KOPT-K1 (cell line): ENCODE measurements at regions not wholly inside any gene's neighbourhood (a gene's known extent, or its start where the extent isn't known, plus 50 kb on each side); places are given as distances from the start of the nearest gene placed in this dataset.

Experiments
- H3K27ac ChIP-seq: fragments of 200-600 bp; sonication (generic); 2 replicates; pipeline ENCODE4 v1.5.1; 2016; ENCODE audit warnings: antibody characterized with exemption, mild to moderate bottlenecking, low read depth, low read length; ENCODE audit not compliant: poor library complexity, severe bottlenecking
- H3K36me3 ChIP-seq: fragments of 200-600 bp; sonication (generic); 2 replicates; pipeline ENCODE4 v1.5.1; 2017; ENCODE audit warnings: antibody characterized with exemption, mild to moderate bottlenecking, low read length, moderate library complexity; ENCODE audit not compliant: insufficient read depth
- H3K9me3 ChIP-seq: fragments of 200-600 bp; sonication (generic); 2 replicates; pipeline ENCODE4 v1.5.1; 2017; ENCODE audit warnings: antibody characterized with exemption, low read length, mild to moderate bottlenecking; ENCODE audit not compliant: insufficient read depth, poor library complexity, severe bottlenecking

DNA sequence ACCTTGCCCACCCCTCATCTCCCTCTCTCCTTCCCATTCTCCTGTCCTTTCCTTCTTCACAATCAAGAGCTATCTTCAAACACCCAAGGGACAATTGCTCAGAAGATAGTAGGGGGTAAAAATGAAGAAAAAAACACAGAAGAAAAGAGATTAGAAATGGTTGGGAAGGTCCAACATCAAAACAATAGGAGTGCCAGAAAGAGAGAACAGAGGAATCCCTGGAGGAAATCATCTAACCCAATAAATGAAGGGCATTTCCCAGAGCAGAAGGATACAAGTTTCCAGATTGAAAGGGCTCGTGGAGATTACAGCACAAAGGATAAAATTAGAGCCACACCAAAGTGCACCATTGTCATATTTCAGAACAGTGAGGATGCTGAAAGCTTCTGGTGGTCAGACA is 145.6 kb downstream of the OAT start:
- peaks cover 23% of the 10 kb centered on the region for H3K9me3 ChIP-seq
- no peaks in the 10 kb centered on the region for H3K36me3 ChIP-seq
- no peak overlapping the region for H3K27ac ChIP-seq

GRCh38 chr10:124271676-124272075 is 147.0 kb downstream of the OAT start:
- no peak overlapping the region for H3K27ac ChIP-seq
- H3K9me3 ChIP-seq = peaks cover 23% of the 10 kb centered on the region
- H3K36me3 ChIP-seq = no peaks in the 10 kb centered on the region

DNA sequence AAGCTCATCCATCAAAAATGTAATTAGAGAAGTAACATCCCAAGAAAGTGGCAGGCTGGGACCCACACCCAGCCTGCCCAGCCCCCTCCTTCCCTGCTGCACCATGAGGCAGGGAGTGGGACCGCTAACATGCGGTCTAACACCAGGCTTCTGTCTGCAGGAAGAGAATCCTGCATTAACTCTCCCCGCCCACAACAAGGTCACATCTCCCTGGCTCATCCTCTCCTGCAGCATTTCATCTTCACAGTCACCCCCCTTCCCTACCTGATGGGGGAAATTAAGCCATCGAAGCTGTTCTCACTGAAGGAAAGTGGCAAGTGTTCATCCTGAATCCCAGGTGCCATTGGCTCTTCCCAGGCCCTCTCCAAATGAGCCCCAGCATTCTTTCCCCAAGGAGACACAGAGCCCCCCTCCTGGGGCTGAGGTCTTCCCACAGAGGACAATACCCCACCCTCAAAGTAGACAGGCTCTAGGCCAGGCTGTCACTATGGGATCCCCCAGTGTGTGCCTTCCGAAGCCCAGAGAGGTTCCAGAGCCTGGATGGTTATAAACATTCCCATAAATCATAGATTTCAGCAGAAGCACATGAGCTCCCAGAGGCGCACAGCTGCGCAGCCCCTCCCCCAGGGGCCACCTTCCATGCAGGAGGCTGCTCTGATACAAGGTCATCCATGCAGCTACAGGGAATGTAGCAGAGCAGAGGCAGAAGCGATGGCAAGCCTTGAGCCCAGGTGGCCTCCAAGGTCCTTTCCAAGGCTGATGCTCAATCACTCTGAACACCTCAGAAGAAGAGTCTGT is 148.0 kb downstream of the OAT start:
- Histone ChIP-seq H3K27ac (no peak overlapping the region), H3K9me3 (peaks cover 23% of the 10 kb centered on the region), H3K36me3 (no peaks in the 10 kb centered on the region)

- Histone ChIP-seq H3K9me3 (peaks cover 23% of the 10 kb centered on the region), H3K36me3 (no peaks in the 10 kb centered on the region)
Measured at GRCh38 chr10:124268976-124269375, 149.7 kb downstream of the OAT start.

DNA sequence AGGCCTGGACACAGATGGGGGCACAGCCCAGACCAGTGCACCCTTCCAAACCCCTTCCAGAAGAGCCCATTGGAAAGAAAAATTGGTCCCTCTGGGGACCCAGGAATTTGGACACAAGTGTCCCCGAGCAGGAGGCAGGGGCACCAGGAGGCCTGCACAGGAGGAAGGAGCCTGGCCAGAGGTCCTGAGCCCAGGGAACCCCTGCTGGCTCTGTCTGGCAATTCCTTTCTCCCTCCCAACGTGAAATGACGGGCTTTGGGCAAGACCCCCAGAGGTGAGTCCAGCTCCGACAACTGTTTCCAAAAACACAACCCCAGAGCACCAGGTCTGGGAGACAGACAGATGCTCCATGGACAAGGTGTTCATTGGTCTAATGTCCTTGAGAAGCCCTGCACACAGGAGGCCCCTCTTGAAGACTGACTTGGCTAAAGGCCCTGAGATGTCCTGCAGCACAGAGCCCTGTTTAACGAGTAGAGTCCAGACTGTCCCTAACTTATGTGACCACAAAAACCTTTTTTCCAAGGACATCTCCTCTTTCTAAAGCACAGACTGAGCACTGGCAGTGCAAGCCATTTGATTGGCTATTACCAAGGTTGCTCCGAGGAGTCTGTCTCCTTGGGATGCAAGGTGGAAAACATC is 150.7 kb downstream of the OAT start:
- H3K36me3 ChIP-seq = no peaks in the 10 kb centered on the region
- no peak overlapping the region for H3K27ac ChIP-seq
- H3K9me3 ChIP-seq = peaks cover 16% of the 10 kb centered on the region

More at GRCh38 chr10:124268976-124269375, 149.7 kb downstream of the OAT start:
- H3K27ac ChIP-seq = no peak overlapping the region

DNA sequence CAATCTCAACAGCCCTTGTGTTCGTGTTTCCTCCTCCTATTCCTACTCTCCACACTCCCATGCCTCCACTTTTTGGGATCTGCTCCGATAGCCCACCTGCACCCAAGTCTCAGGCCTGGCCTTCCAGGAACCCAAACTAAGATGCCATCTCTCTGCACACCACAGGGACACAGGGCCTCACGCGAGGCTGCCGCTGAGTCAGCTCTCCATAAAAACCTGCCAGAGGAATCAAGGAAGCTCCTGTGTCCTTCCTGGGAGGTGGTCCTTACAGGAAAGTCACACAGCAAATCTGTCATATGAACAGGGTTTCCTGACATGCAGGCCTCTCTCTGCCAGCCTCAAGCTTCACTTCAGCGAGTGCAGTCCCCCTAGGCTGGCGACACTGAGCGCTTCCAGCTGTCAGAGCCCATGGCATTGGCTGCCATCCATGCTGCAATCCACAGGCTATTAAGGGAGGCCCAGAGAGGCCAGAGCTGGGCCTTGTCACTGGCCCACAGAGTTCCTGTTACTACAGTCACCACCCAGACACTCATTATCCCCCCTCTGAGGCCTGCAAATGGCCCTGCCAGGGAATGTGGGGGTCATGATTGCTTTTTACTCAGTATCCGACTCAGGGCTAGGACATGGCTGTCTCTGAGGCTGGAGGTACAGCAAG is 151.4 kb downstream of the OAT start:
- Histone ChIP-seq H3K36me3 (no peaks in the 10 kb centered on the region), H3K9me3 (peaks cover 9% of the 10 kb centered on the region), H3K27ac (no peak overlapping the region)

DNA sequence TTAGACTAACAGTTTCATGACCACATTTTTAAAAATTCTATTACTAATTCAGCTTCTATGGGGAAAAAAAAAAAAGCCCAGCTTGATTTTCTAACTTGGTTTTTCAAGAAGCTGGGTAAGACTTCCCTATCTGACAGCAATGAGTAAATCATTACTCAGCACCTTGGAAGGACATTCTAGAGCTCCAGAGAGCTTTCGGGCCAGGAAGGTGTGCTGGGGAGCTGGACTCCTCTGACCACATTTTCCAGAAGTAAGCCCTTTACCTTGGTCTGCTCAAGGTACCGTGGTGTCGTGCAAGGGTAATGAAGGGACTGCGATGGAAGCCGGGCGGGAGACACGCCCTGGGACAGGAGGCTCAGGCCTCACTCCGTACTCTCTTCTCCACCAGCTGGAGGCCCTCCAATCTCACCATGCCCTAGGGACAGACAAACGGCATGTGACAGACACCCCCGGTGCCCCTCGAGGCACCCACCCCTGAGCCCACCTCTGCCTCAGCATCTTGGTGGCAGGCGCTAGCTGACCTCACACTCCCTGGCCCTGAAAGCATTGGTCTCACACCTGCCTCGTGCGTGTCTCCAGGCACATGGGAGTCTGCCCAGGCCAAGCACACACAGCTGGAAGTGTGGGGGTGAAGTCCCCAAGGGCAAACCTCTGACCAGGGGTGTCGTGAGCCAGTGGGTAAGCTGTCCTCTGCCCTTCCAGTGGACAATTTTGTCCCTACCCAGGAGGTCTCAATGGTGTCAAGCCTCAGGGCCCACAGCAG is 152.1 kb downstream of the OAT start:
- H3K9me3 ChIP-seq = peaks cover 2% of the 10 kb centered on the region
- no peak overlapping the region for H3K27ac ChIP-seq

DNA sequence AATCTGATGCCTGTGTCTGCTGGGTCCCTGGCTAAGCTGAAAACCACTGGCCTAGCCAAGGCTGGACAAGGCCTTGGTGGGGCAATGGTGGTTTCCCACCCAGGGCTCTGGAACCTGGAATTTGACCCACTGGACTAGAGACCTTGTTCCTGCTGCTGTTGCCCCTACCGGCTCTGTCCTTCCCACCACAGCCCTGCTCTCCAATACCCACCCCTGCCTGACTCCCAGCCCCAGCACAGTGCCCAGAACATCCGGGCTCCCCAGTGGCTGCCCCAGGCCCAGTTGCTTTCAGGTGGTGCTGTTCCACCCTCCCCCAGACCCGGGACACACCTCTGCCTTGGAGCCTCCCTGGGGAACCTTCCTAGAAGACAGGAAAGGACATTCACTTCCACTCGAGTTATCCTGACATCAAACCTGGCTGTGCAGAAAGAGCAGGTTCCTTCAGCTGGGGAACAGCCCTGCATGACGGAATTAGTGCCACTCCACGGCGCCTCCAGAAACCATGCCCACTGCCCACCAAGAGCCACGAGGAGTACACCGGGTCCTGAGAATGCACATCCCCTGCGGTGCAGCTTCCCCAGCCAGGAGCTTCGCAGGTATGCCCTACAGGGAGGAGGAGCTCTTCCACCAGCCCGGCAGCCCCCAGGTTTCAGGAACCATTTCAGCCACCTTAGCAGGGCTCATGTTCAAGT is 152.8 kb downstream of the OAT start:
- Histone ChIP-seq H3K9me3 (no peaks in the 10 kb centered on the region), H3K27ac (no peak overlapping the region), H3K36me3 (no peaks in the 10 kb centered on the region)

More for the DNA sequence above, 152.1 kb downstream of the OAT start:
- no peaks in the 10 kb centered on the region for H3K36me3 ChIP-seq

GRCh38 chr10:124265391-124265745 is 153.4 kb downstream of the OAT start:
- no peaks in the 10 kb centered on the region for H3K36me3 ChIP-seq
- H3K27ac ChIP-seq = no peak overlapping the region

DNA sequence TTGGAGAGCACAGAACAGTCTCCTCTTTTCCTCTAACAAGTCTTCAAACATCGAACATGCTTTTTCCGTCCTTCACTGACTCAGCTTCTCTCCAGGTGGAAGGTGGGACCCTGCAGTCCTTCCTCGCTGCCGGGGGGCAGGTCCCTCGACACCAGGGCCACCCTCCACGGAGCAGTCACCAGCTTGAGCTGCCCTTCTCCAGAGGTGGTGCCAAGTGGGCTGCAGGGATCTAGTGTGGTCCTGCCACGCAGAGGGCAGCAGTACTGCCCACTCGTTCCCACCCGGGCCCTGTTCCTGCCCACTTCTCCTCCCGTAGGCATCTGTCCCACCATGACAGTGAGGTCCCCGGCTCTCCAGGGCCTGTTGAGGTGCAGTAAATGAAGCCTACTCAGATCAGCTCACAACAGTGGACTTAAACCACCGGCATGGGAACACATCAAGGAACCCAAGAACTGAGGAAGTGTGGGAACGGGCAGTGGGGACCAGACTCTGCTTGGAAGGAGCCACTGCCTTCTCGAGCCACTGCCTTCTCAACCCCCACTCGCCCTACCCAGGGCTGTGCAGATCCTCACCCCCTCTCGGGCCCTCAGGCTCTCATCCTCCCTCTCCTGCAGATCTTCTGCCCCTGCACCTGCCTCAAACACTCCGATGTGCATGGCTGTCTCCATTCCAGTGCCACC is 153.9 kb downstream of the OAT start:
- no peaks in the 10 kb centered on the region for H3K9me3 ChIP-seq
- no peaks in the 10 kb centered on the region for H3K36me3 ChIP-seq
- H3K27ac ChIP-seq = no peak overlapping the region

More at GRCh38 chr10:124265391-124265745, 153.4 kb downstream of the OAT start:
- H3K9me3 ChIP-seq = no peaks in the 10 kb centered on the region

DNA sequence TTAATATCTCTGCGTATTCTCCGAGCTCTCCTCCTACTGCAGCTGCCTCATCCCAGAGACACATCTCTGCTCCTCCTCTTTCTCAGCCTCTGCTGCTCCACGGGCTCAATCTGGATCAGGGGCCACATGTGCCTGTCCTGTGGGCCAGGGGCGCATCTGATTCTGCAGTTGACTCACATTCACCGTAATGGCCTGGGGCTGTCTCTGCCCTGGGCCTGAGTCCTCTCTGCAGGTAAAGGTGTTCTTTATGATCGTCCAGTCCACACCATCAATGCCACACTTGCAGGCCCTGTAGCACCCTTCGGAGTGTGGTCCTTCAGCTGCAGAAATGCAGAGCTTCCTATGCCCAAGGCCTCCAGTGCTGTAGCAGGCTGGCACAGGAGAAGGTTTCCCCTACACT is 154.5 kb downstream of the OAT start:
- Histone ChIP-seq H3K36me3 (no peaks in the 10 kb centered on the region), H3K27ac (no peak overlapping the region), H3K9me3 (no peaks in the 10 kb centered on the region)

GRCh38 chr10:124263726-124264125 is 155.0 kb downstream of the OAT start:
- Histone ChIP-seq H3K27ac (no peak overlapping the region), H3K9me3 (no peaks in the 10 kb centered on the region), H3K36me3 (no peaks in the 10 kb centered on the region)

DNA sequence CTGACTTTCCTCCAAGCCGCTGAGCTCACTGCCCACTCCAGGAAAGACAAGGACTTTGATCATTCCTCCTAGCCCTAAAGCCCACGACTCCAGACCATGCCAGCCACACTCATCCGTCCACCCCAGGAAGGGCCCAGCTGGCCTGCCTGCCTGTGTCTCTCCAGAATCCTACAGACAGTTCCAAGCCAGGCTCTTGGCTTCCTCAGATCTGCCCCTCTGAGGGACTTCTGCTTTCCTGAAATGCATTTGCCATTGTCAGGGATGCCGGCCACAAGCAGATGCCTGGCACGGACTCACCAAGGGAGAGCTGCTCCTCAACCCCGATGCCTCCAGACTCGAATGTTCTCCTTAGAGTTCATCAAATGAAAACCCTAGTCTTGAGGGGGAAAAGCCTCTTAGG is 155.8 kb downstream of the OAT start:
- H3K36me3 ChIP-seq = no peaks in the 10 kb centered on the region
- no peaks in the 10 kb centered on the region for H3K9me3 ChIP-seq

GRCh38 chr10:124262234-124262865 is 156.4 kb downstream of the OAT start:
- no peaks in the 10 kb centered on the region for H3K36me3 ChIP-seq
- H3K9me3 ChIP-seq = no peaks in the 10 kb centered on the region
- no peak overlapping the region for H3K27ac ChIP-seq

More for the DNA sequence above, 155.8 kb downstream of the OAT start:
- H3K27ac ChIP-seq = no peak overlapping the region
